GM13976 (cell line): ENCODE measurements at regions not wholly inside any gene's neighbourhood (a gene's known extent, or its start where the extent isn't known, plus 50 kb on each side); places are given as distances from the start of the nearest gene placed in this dataset.

Source experiments
- DNase-seq: peaks from one replicate; pipeline ENCODE4 v3.0.0; 2012; ENCODE audit warnings: low spot score
- CTCF ChIP-seq: IDR thresholded peaks from 2 replicates; pipeline ENCODE4 v1.5.1; 2012; ENCODE audit warnings: borderline replicate concordance, mild to moderate bottlenecking; ENCODE audit not compliant: insufficient read depth; ENCODE audit errors: extremely low read depth, missing control alignments, control extremely low read depth
- in situ Hi-C: fragments of 300-500 bp; cut with MboI; formaldehyde crosslinking; loops from one replicate; pipeline ENCODE4 v1.12.0; 2022; ENCODE audit warnings: low sequenced_read_pairs, mixed read lengths, inconsistent platforms; ENCODE audit not compliant: unreplicated experiment

- DNase-seq = no peak
- no peak for TF ChIP-seq CTCF
- in situ Hi-C loops = no loop called here
Observed at GRCh38 chr2:83844490-83844889, 614.6 kb downstream of the SUCLG1 start.

GRCh38 chr2:83842421-83842820 is 616.7 kb downstream of the SUCLG1 start:
- TF ChIP-seq CTCF = no peak
- in situ Hi-C loops = no loop called here
- no peak for DNase-seq

- in situ Hi-C loops = no loop called here
- TF ChIP-seq CTCF = no peak
- no peak for DNase-seq
Observed at GRCh38 chr2:83837823-83838222, 621.3 kb downstream of the SUCLG1 start.

- DNase-seq = no peak
- in situ Hi-C loops = no loop called here
- no peak for TF ChIP-seq CTCF
Observed at GRCh38 chr2:83827618-83828017, 631.5 kb downstream of the SUCLG1 start.

GRCh38 chr2:83826577-83826976 is 632.5 kb downstream of the SUCLG1 start:
- no peak for TF ChIP-seq CTCF
- no peak for DNase-seq
- in situ Hi-C loops = no loop called here

- in situ Hi-C loops = no loop called here
- TF ChIP-seq CTCF = no peak
- DNase-seq = no peak
Observed at GRCh38 chr2:83823229-83823628, 635.9 kb downstream of the SUCLG1 start.

GRCh38 chr2:83817511-83817910 is 641.6 kb downstream of the SUCLG1 start:
- no peak for DNase-seq
- no peak for TF ChIP-seq CTCF
- in situ Hi-C loops = no loop called here
